ENCODE measurements at regions not wholly inside any gene's neighbourhood (a gene's known extent, or its start where the extent isn't known, plus 50 kb on each side); places are given as distances from the start of the nearest gene placed in this dataset.
"Not testable (repeated sequence)": the region's sequence is repeated elsewhere in the genome, so short reads cannot be mapped to it uniquely, and the experiment has no call there.

- H3K4me3 Mint-ChIP-seq; POLR2A ChIA-PET; ATAC-seq; H3K27ac Mint-ChIP-seq; H3K36me3 Mint-ChIP-seq (ENCODE audit: low read depth); CTCF ChIA-PET; H3K4me1 Mint-ChIP-seq (ENCODE audit: low read depth); H3K27me3 Mint-ChIP-seq (ENCODE audit: low read depth); DNase-seq: not testable (repeated sequence)
- H3K9me3 Mint-ChIP-seq (ENCODE audit: insufficient read depth) = peaks cover 14% of the 10 kb centered on the region
Measured at GRCh38 chr6:105686793-105687192, 283.9 kb upstream of the PREP start.

- Mint-ChIP-seq H3K27ac (no peak overlapping the region), H3K9me3 (ENCODE audit: insufficient read depth) (peaks cover 11% of the 10 kb centered on the region), H3K4me1 (ENCODE audit: low read depth) (no peaks in the 10 kb centered on the region), H3K36me3 (ENCODE audit: low read depth) (peaks cover 2% of the 10 kb centered on the region), H3K4me3 (no peak overlapping the region), H3K27me3 (ENCODE audit: low read depth) (peaks cover 2% of the 10 kb centered on the region)
- ChIA-PET CTCF (no interaction called here), POLR2A (no interaction called here)
- ATAC-seq = no peak
- no peak for DNase-seq
Measured at GRCh38 chr6:105681061-105681460, 278.2 kb upstream of the PREP start.

GRCh38 chr6:105680131-105680530 is 277.2 kb upstream of the PREP start:
- DNase-seq = no peak
- ATAC-seq = no peak
- CTCF ChIA-PET = no interaction called here
- peaks cover 11% of the 10 kb centered on the region for H3K9me3 Mint-ChIP-seq (ENCODE audit: insufficient read depth)
- H3K4me3 Mint-ChIP-seq = no peak overlapping the region
- H3K36me3 Mint-ChIP-seq (ENCODE audit: low read depth) = peaks cover 2% of the 10 kb centered on the region
- no peak overlapping the region for H3K27ac Mint-ChIP-seq
- POLR2A ChIA-PET = no interaction called here
- H3K27me3 Mint-ChIP-seq (ENCODE audit: low read depth) = peaks cover 2% of the 10 kb centered on the region
- H3K4me1 Mint-ChIP-seq (ENCODE audit: low read depth) = no peaks in the 10 kb centered on the region

- DNase-seq (no peak), ATAC-seq (no peak)
- no peaks in the 10 kb centered on the region for H3K4me1 Mint-ChIP-seq (ENCODE audit: low read depth)
- POLR2A ChIA-PET = no interaction called here
- peaks cover 2% of the 10 kb centered on the region for H3K36me3 Mint-ChIP-seq (ENCODE audit: low read depth)
- CTCF ChIA-PET = no interaction called here
- H3K27ac Mint-ChIP-seq = no peak overlapping the region
- H3K27me3 Mint-ChIP-seq (ENCODE audit: low read depth) = peaks cover 4% of the 10 kb centered on the region
- H3K9me3 Mint-ChIP-seq (ENCODE audit: insufficient read depth) = peaks cover 16% of the 10 kb centered on the region
- H3K4me3 Mint-ChIP-seq = no peak overlapping the region
Measured at GRCh38 chr6:105678516-105678915, 275.6 kb upstream of the PREP start.

GRCh38 chr6:105677671-105678475 is 275.0 kb upstream of the PREP start:
- H3K9me3 Mint-ChIP-seq (ENCODE audit: insufficient read depth) = peaks cover 16% of the 10 kb centered on the region
- no peak for ATAC-seq
- no peaks in the 10 kb centered on the region for H3K4me1 Mint-ChIP-seq (ENCODE audit: low read depth)
- POLR2A ChIA-PET = no interaction called here
- no peak for DNase-seq
- no peak overlapping the region for H3K4me3 Mint-ChIP-seq
- H3K27ac Mint-ChIP-seq = no peak overlapping the region
- peaks cover 7% of the 10 kb centered on the region for H3K27me3 Mint-ChIP-seq (ENCODE audit: low read depth)
- CTCF ChIA-PET = no interaction called here
- peaks cover 3% of the 10 kb centered on the region for H3K36me3 Mint-ChIP-seq (ENCODE audit: low read depth)

GRCh38 chr6:105676857-105677256 is 274.0 kb upstream of the PREP start:
- CTCF ChIA-PET = no interaction called here
- Mint-ChIP-seq H3K27ac (no peak overlapping the region), H3K36me3 (ENCODE audit: low read depth) (peaks cover 6% of the 10 kb centered on the region), H3K27me3 (ENCODE audit: low read depth) (peaks cover 12% of the 10 kb centered on the region), H3K4me3 (no peak overlapping the region), H3K9me3 (ENCODE audit: insufficient read depth) (peaks cover 15% of the 10 kb centered on the region), H3K4me1 (ENCODE audit: low read depth) (no peaks in the 10 kb centered on the region)
- ATAC-seq (no peak), DNase-seq (no peak)
- POLR2A ChIA-PET = no interaction called here

- peak; percentile 30 for ATAC-seq
- peaks cover 18% of the 10 kb centered on the region for H3K27me3 Mint-ChIP-seq (ENCODE audit: low read depth)
- H3K4me1 Mint-ChIP-seq (ENCODE audit: low read depth) = no peaks in the 10 kb centered on the region
- peaks cover 5% of the 10 kb centered on the region for H3K9me3 Mint-ChIP-seq (ENCODE audit: insufficient read depth)
- no peak overlapping the region for H3K27ac Mint-ChIP-seq
- DNase-seq = no peak
- CTCF ChIA-PET = no interaction called here
- H3K4me3 Mint-ChIP-seq = no peak overlapping the region
- POLR2A ChIA-PET = no interaction called here
- peaks cover 4% of the 10 kb centered on the region for H3K36me3 Mint-ChIP-seq (ENCODE audit: low read depth)
Measured at GRCh38 chr6:105675715-105676397, 273.0 kb upstream of the PREP start.

- POLR2A ChIA-PET, CTCF ChIA-PET: not testable (repeated sequence)
Measured at GRCh38 chr6:105672856-105673538, 270.1 kb upstream of the PREP start.

GRCh38 chr6:105669232-105669631 is 266.4 kb upstream of the PREP start:
- peaks cover 5% of the 10 kb centered on the region for H3K36me3 Mint-ChIP-seq (ENCODE audit: low read depth)
- ATAC-seq (no peak), DNase-seq (no peak)
- no peak overlapping the region for H3K4me3 Mint-ChIP-seq
- CTCF ChIA-PET = no interaction called here
- H3K27ac Mint-ChIP-seq = no peak overlapping the region
- peaks cover 20% of the 10 kb centered on the region for H3K27me3 Mint-ChIP-seq (ENCODE audit: low read depth)
- no peaks in the 10 kb centered on the region for H3K4me1 Mint-ChIP-seq (ENCODE audit: low read depth)
- H3K9me3 Mint-ChIP-seq (ENCODE audit: insufficient read depth) = peaks cover 10% of the 10 kb centered on the region
- POLR2A ChIA-PET = no interaction called here

More at GRCh38 chr6:105672856-105673538, 270.1 kb upstream of the PREP start:
- ATAC-seq; H3K4me3 Mint-ChIP-seq; H3K27ac Mint-ChIP-seq; H3K36me3 Mint-ChIP-seq (ENCODE audit: low read depth); DNase-seq; H3K9me3 Mint-ChIP-seq (ENCODE audit: insufficient read depth); H3K4me1 Mint-ChIP-seq (ENCODE audit: low read depth): not testable (repeated sequence)
- peaks cover 19% of the 10 kb centered on the region for H3K27me3 Mint-ChIP-seq (ENCODE audit: low read depth)

- ChIA-PET CTCF (no interaction called here), POLR2A (no interaction called here)
- Mint-ChIP-seq H3K27me3 (ENCODE audit: low read depth) (peaks cover 17% of the 10 kb centered on the region), H3K4me3 (no peak overlapping the region), H3K27ac (no peak overlapping the region), H3K36me3 (ENCODE audit: low read depth) (peaks cover 2% of the 10 kb centered on the region), H3K4me1 (ENCODE audit: low read depth) (no peaks in the 10 kb centered on the region), H3K9me3 (ENCODE audit: insufficient read depth) (peaks cover 4% of the 10 kb centered on the region)
- DNase-seq (no peak), ATAC-seq (no peak)
Measured at GRCh38 chr6:105667056-105667455, 264.2 kb upstream of the PREP start.

- Mint-ChIP-seq H3K4me1 (ENCODE audit: low read depth) (no peaks in the 10 kb centered on the region), H3K27me3 (ENCODE audit: low read depth) (peaks cover 12% of the 10 kb centered on the region), H3K36me3 (ENCODE audit: low read depth) (no peaks in the 10 kb centered on the region), H3K9me3 (ENCODE audit: insufficient read depth) (peaks cover 5% of the 10 kb centered on the region), H3K27ac (no peak overlapping the region), H3K4me3 (no peak overlapping the region)
- no peak for ATAC-seq
- CTCF ChIA-PET = no interaction called here
- DNase-seq = no peak
- POLR2A ChIA-PET = no interaction called here
Measured at GRCh38 chr6:105664931-105665330, 262.0 kb upstream of the PREP start.

- peak; percentile 37 for DNase-seq
- ATAC-seq = peak; percentile 28
- ChIA-PET POLR2A (no interaction called here), CTCF (interaction anchor here (1.0 to 1.1 kb wide), 2 partner anchors 93 to 169 kb away, joined by 3 read pairs; no protein-coding TSS in a partner anchor)
- Mint-ChIP-seq H3K9me3 (ENCODE audit: insufficient read depth) (no peaks in the 10 kb centered on the region), H3K36me3 (ENCODE audit: low read depth) (peaks cover 18% of the 10 kb centered on the region), H3K27ac (peak overlapping the region; percentile 53), H3K4me3 (no peak overlapping the region), H3K4me1 (ENCODE audit: low read depth) (peaks cover 45% of the 10 kb centered on the region), H3K27me3 (ENCODE audit: low read depth) (peaks cover 3% of the 10 kb centered on the region)
Measured at GRCh38 chr6:105651969-105652368, 249.1 kb upstream of the PREP start.

All from activated CD8-positive, alpha-beta T cell treated with anti-CD3 and anti-CD28 coated beads, Interleukin-2, amount 10 ng/mL, durations not matched to agents 7 days and 5 days (primary cell).